ENCODE measurements at regions not wholly inside any gene's neighbourhood (a gene's known extent, or its start where the extent isn't known, plus 50 kb on each side); places are given as distances from the start of the nearest gene placed in this dataset.

- POLR2A ChIA-PET = no interaction called here
- H3K36me3 ChIP-seq (ENCODE audit: control insufficient read depth, insufficient read depth, low read length) = no peaks in the 10 kb centered on the region
- no peaks in the 10 kb centered on the region for H3K27me3 ChIP-seq (ENCODE audit: control insufficient read depth, insufficient read depth, low read length)
- CTCF ChIA-PET = interaction anchor here (0.9 kb wide), 1 partner anchor 120 kb away, joined by 3 read pairs; no protein-coding TSS in a partner anchor
- DNase-seq (ENCODE audit: low read depth) = no peak
- no peak overlapping the region for H3K4me3 ChIP-seq (ENCODE audit: low read depth, low read length)
- no peak for TF ChIP-seq CTCF (IDR thresholded peaks at IDR 0.05; ENCODE audit: insufficient read depth, low read depth, low read length)
Measured at GRCh38 chr16:85495259-85495658, 117.9 kb upstream of the GSE1 start.

- DNase-seq (ENCODE audit: low read depth) = no peak
- Histone ChIP-seq H3K27me3 (ENCODE audit: control insufficient read depth, insufficient read depth, low read length) (no peaks in the 10 kb centered on the region), H3K4me3 (ENCODE audit: low read depth, low read length) (no peak overlapping the region), H3K36me3 (ENCODE audit: control insufficient read depth, insufficient read depth, low read length) (no peaks in the 10 kb centered on the region)
- ChIA-PET CTCF (interaction anchor here (0.9 kb wide), 1 partner anchor 119 kb away, joined by 3 read pairs; no protein-coding TSS in a partner anchor), POLR2A (no interaction called here)
- no peak for TF ChIP-seq CTCF (IDR thresholded peaks at IDR 0.05; ENCODE audit: insufficient read depth, low read depth, low read length)
Measured at GRCh38 chr16:85495823-85496538, 117.1 kb upstream of the GSE1 start.

GRCh38 chr16:85497622-85498314, 115.4 kb upstream of the GSE1 start:
- DNase-seq (ENCODE audit: low read depth) = no peak
- Histone ChIP-seq H3K27me3 (ENCODE audit: control insufficient read depth, insufficient read depth, low read length) (no peaks in the 10 kb centered on the region), H3K36me3 (ENCODE audit: control insufficient read depth, insufficient read depth, low read length) (no peaks in the 10 kb centered on the region), H3K4me3 (ENCODE audit: low read depth, low read length) (no peak overlapping the region)
- POLR2A ChIA-PET = no interaction called here
- no peak for TF ChIP-seq CTCF (IDR thresholded peaks at IDR 0.05; ENCODE audit: insufficient read depth, low read depth, low read length)
- CTCF ChIA-PET = no interaction called here

GRCh38 chr16:85498607-85499006, 114.5 kb upstream of the GSE1 start:
- ChIA-PET POLR2A (no interaction called here), CTCF (no interaction called here)
- no peak for TF ChIP-seq CTCF (IDR thresholded peaks at IDR 0.05; ENCODE audit: insufficient read depth, low read depth, low read length)
- Histone ChIP-seq H3K36me3 (ENCODE audit: control insufficient read depth, insufficient read depth, low read length) (no peaks in the 10 kb centered on the region), H3K27me3 (ENCODE audit: control insufficient read depth, insufficient read depth, low read length) (no peaks in the 10 kb centered on the region), H3K4me3 (ENCODE audit: low read depth, low read length) (no peak overlapping the region)
- DNase-seq (ENCODE audit: low read depth) = no peak

GRCh38 chr16:85500220-85500619, 112.9 kb upstream of the GSE1 start:
- CTCF ChIA-PET = interaction anchor here (1.0 kb wide), 1 partner anchor 32 kb away, joined by 3 read pairs; no protein-coding TSS in a partner anchor
- H3K36me3 ChIP-seq (ENCODE audit: control insufficient read depth, insufficient read depth, low read length) = no peaks in the 10 kb centered on the region
- no peaks in the 10 kb centered on the region for H3K27me3 ChIP-seq (ENCODE audit: control insufficient read depth, insufficient read depth, low read length)
- H3K4me3 ChIP-seq (ENCODE audit: low read depth, low read length) = no peak overlapping the region
- POLR2A ChIA-PET = no interaction called here
- no peak for DNase-seq (ENCODE audit: low read depth)
- TF ChIP-seq CTCF (IDR thresholded peaks at IDR 0.05; ENCODE audit: insufficient read depth, low read depth, low read length) = no peak

All from BJ (cell line).